ENCODE measurements at regions not wholly inside any gene's neighbourhood (a gene's known extent, or its start where the extent isn't known, plus 50 kb on each side); places are given as distances from the start of the nearest gene placed in this dataset.

GRCh38 chr4:128600996-128601871 is 208.3 kb upstream of the JADE1 start (continued):
- TF ChIP-seq PRDM10 (IDR thresholded peaks at IDR 0.05; ENCODE audit: partially characterized antibody) = peak; percentile 95
- TF ChIP-seq CGGBP1 (CRISPR knock-in tag; IDR thresholded peaks at IDR 0.05) = no peak
- TF ChIP-seq ATF7 (IDR thresholded peaks at IDR 0.05) = peak; percentile 93
- TF ChIP-seq PRMT5 (CRISPR knock-in tag; IDR thresholded peaks at IDR 0.05) = no peak
- TF ChIP-seq TRIM24 (IDR thresholded peaks at IDR 0.05) = peak; percentile 86 to 87
- peak; percentile 60 for TF ChIP-seq TEAD4 (IDR thresholded peaks at IDR 0.05; ENCODE audit: low read length)
- TF ChIP-seq TEAD4 (CRISPR knock-in tag; IDR thresholded peaks at IDR 0.05; ENCODE audit: borderline replicate concordance) = no peak
- TF ChIP-seq, protein P1, sequence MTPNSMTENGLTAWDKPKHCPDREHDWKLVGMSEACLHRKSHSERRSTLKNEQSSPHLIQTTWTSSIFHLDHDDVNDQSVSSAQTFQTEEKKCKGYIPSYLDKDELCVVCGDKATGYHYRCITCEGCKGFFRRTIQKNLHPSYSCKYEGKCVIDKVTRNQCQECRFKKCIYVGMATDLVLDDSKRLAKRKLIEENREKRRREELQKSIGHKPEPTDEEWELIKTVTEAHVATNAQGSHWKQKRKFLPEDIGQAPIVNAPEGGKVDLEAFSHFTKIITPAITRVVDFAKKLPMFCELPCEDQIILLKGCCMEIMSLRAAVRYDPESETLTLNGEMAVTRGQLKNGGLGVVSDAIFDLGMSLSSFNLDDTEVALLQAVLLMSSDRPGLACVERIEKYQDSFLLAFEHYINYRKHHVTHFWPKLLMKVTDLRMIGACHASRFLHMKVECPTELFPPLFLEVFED (CRISPR knock-in tag; conservative IDR thresholded peaks at IDR 0.05) = no peak
- peak; percentile 5; the same call in 1 of the 2 replicates for TF ChIP-seq TEAD2 (tag; IDR thresholded peaks at IDR 0.05)
- TF ChIP-seq FOSL1 (tag; conservative IDR thresholded peaks at IDR 0.05) = peak; percentile 96
- TF ChIP-seq SRSF7 (optimal IDR thresholded peaks at IDR 0.05; ENCODE audit: low read depth, low read length) = no peak
- TF ChIP-seq TAF7 (tag; IDR thresholded peaks at IDR 0.05) = peak; percentile 54; the same call in 1 of the 2 replicates
- TF ChIP-seq ZNF589 (CRISPR knock-in tag; IDR thresholded peaks at IDR 0.05; ENCODE audit: low read depth) = peak; percentile 76
- TF ChIP-seq SAP30 (IDR thresholded peaks at IDR 0.05; ENCODE audit: borderline replicate concordance, insufficient read depth, low read depth, low read length, poor library complexity, severe bottlenecking) = no peak
- no peak for TF ChIP-seq BCLAF1 (IDR thresholded peaks at IDR 0.05; ENCODE audit: borderline replicate concordance in 1 of 2, control insufficient read depth in 1 of 2, low read depth in 2 of 2, low read length in 1 of 2)
- TF ChIP-seq CC2D1A (IDR thresholded peaks at IDR 0.05) = 0 out of 2 replicates have a peak, but pooled peaks have one; percentile 11
- TF ChIP-seq CREB3L1 (IDR thresholded peaks at IDR 0.05; ENCODE audit: borderline replicate concordance, low read depth) = peak; percentile 15; the same call in 1 of the 2 replicates
